ENCODE measurements at regions not wholly inside any gene's neighbourhood (a gene's known extent, or its start where the extent isn't known, plus 50 kb on each side); places are given as distances from the start of the nearest gene placed in this dataset.
"Not testable (repeated sequence)": the region's sequence is repeated elsewhere in the genome, so short reads cannot be mapped to it uniquely, and the experiment has no call there.

- DNase-seq (ENCODE audit: low read depth): no peak
Observed at GRCh38 chr18:26650310-26651268, 102.2 kb upstream of the KCTD1 start.

GRCh38 chr18:26649193-26649543, 100.8 kb upstream of the KCTD1 start:
- no peak for DNase-seq (ENCODE audit: low read depth)

- no peak for DNase-seq (ENCODE audit: low read depth)
Observed at GRCh38 chr18:26648509-26649192, 100.3 kb upstream of the KCTD1 start.

- no peak for DNase-seq (ENCODE audit: low read depth)
Observed at GRCh38 chr18:26646901-26647300, 98.5 kb upstream of the KCTD1 start.

- DNase-seq (ENCODE audit: low read depth): no peak
Observed at GRCh38 chr18:26642440-26643348, 94.3 kb upstream of the KCTD1 start.

GRCh38 chr18:26640541-26640940, 92.2 kb upstream of the KCTD1 start:
- DNase-seq (ENCODE audit: low read depth): no peak

GRCh38 chr18:26639149-26639548, 90.8 kb upstream of the KCTD1 start:
- no peak for DNase-seq (ENCODE audit: low read depth)

GRCh38 chr18:26637983-26638382, 89.6 kb upstream of the KCTD1 start:
- DNase-seq (ENCODE audit: low read depth): no peak

GRCh38 chr18:26637324-26637723, 89.0 kb upstream of the KCTD1 start:
- DNase-seq (ENCODE audit: low read depth): no peak

GRCh38 chr18:26635466-26635865, 87.1 kb upstream of the KCTD1 start:
- DNase-seq (ENCODE audit: low read depth): no peak

GRCh38 chr18:26634631-26635030, 86.3 kb upstream of the KCTD1 start:
- no peak for DNase-seq (ENCODE audit: low read depth)

GRCh38 chr18:26631135-26631534, 82.8 kb upstream of the KCTD1 start:
- no peak for DNase-seq (ENCODE audit: low read depth)

- no peak for DNase-seq (ENCODE audit: low read depth)
Observed at GRCh38 chr18:26630596-26630995, 82.2 kb upstream of the KCTD1 start.

- DNase-seq (ENCODE audit: low read depth): no peak
Observed at GRCh38 chr18:26628017-26628416, 79.7 kb upstream of the KCTD1 start.

- DNase-seq (ENCODE audit: low read depth): no peak
Observed at GRCh38 chr18:26624443-26624842, 76.1 kb upstream of the KCTD1 start.

GRCh38 chr18:26623314-26623713, 75.0 kb upstream of the KCTD1 start:
- not testable (repeated sequence) for DNase-seq (ENCODE audit: low read depth)

- DNase-seq (ENCODE audit: low read depth): peak; percentile 8
Observed at GRCh38 chr18:26621161-26622026, 73.0 kb upstream of the KCTD1 start.

- DNase-seq (ENCODE audit: low read depth): no peak
Observed at GRCh38 chr18:26619350-26619749, 71.0 kb upstream of the KCTD1 start.

GRCh38 chr18:26618135-26618534, 69.8 kb upstream of the KCTD1 start:
- DNase-seq (ENCODE audit: low read depth): no peak

GRCh38 chr18:26617151-26617554, 68.8 kb upstream of the KCTD1 start:
- no peak for DNase-seq (ENCODE audit: low read depth)

GRCh38 chr18:26614374-26614773, 66.0 kb upstream of the KCTD1 start:
- DNase-seq (ENCODE audit: low read depth): no peak
